ENCODE measurements at regions not wholly inside any gene's neighbourhood (a gene's known extent, or its start where the extent isn't known, plus 50 kb on each side); places are given as distances from the start of the nearest gene placed in this dataset.

- no peak overlapping the region for H3K4me2 ChIP-seq (ENCODE audit: control insufficient read depth, extremely low read depth, insufficient read depth, low read depth, low read length)
- H3K27me3 ChIP-seq (ENCODE audit: control insufficient read depth, extremely low read depth, insufficient read depth, low read length) = no peaks in the 10 kb centered on the region
- no peaks in the 10 kb centered on the region for H4K20me1 ChIP-seq (ENCODE audit: control insufficient read depth, extremely low read depth, insufficient read depth, low read length)
- no peak overlapping the region for H2AFZ ChIP-seq (ENCODE audit: control insufficient read depth, low read length)
- no peaks in the 10 kb centered on the region for H3K4me1 ChIP-seq (ENCODE audit: control insufficient read depth, extremely low read depth, insufficient read depth, low read length)
- H3K4me3 ChIP-seq (ENCODE audit: control insufficient read depth in 2 of 3, extremely low read depth in 1 of 3, insufficient read depth in 2 of 3, low read depth in 1 of 3, low read length in 3 of 3) = no peak overlapping the region
- no peaks in the 10 kb centered on the region for H3K79me2 ChIP-seq (ENCODE audit: control insufficient read depth, insufficient read depth, low read length)
- no peaks in the 10 kb centered on the region for H3K36me3 ChIP-seq (ENCODE audit: control insufficient read depth in 2 of 2, extremely low read depth in 1 of 2, insufficient read depth in 2 of 2, low read length in 2 of 2)
- TF ChIP-seq EZH2 (IDR thresholded peaks at IDR 0.05; ENCODE audit: low read length) = no peak
- TF ChIP-seq, protein P1, sequence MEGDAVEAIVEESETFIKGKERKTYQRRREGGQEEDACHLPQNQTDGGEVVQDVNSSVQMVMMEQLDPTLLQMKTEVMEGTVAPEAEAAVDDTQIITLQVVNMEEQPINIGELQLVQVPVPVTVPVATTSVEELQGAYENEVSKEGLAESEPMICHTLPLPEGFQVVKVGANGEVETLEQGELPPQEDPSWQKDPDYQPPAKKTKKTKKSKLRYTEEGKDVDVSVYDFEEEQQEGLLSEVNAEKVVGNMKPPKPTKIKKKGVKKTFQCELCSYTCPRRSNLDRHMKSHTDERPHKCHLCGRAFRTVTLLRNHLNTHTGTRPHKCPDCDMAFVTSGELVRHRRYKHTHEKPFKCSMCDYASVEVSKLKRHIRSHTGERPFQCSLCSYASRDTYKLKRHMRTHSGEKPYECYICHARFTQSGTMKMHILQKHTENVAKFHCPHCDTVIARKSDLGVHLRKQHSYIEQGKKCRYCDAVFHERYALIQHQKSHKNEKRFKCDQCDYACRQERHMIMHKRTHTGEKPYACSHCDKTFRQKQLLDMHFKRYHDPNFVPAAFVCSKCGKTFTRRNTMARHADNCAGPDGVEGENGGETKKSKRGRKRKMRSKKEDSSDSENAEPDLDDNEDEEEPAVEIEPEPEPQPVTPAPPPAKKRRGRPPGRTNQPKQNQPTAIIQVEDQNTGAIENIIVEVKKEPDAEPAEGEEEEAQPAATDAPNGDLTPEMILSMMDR (optimal IDR thresholded peaks at IDR 0.05 in 1 of 3, IDR thresholded peaks at IDR 0.05 in 1 of 3, conservative IDR thresholded peaks at IDR 0.05 in 1 of 3; ENCODE audit: extremely low read depth in 1 of 3, insufficient read depth in 2 of 3, low read length in 3 of 3) = no peak
- dilution Hi-C loops (cut with MboI; ENCODE audit: extremely low pct_ligation_motif_present, low sequenced_read_pairs) = no loop called here
- DNase-seq (ENCODE audit: low read depth, low spot score) (no peak), FAIRE-seq (no peak)
- H3K9me3 ChIP-seq (ENCODE audit: control insufficient read depth, low read depth, low read length) = no peaks in the 10 kb centered on the region
- no peak overlapping the region for H3K9ac ChIP-seq (ENCODE audit: control insufficient read depth, extremely low read depth, insufficient read depth, low read length)
- H3K9me1 ChIP-seq (ENCODE audit: control insufficient read depth, extremely low read depth, insufficient read depth, low read length) = no peaks in the 10 kb centered on the region
- H3K27ac ChIP-seq (ENCODE audit: control insufficient read depth, insufficient read depth, low read length) = no peak overlapping the region
Measured at GRCh38 chr2:221817878-221818277, 245.8 kb upstream of the EPHA4 start.

DNA sequence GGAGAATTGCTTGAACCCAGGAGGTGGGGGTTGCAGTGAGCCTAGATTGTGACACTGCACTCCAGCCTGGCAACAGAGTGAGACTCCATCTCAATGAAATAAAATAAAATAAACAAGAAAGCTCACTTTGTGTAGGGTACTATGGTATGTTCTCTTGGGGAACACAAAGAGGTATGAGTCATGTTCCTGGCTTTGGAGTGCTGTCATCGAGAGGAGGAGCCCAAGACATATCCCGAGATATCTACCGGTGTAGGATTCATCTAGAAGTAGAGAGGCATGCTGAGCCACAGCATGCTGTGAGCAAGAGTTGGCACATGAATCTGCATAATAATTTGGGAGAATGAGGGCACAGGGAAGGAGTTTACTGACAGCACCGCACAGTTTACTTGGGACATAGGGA lies 244.9 kb upstream of the EPHA4 start:
- Histone ChIP-seq H3K4me3 (ENCODE audit: control insufficient read depth in 2 of 3, extremely low read depth in 1 of 3, insufficient read depth in 2 of 3, low read depth in 1 of 3, low read length in 3 of 3) (no peak overlapping the region), H3K9me1 (ENCODE audit: control insufficient read depth, extremely low read depth, insufficient read depth, low read length) (no peaks in the 10 kb centered on the region), H3K36me3 (ENCODE audit: control insufficient read depth in 2 of 2, extremely low read depth in 1 of 2, insufficient read depth in 2 of 2, low read length in 2 of 2) (no peaks in the 10 kb centered on the region), H3K9me3 (ENCODE audit: control insufficient read depth, low read depth, low read length) (no peaks in the 10 kb centered on the region), H3K79me2 (ENCODE audit: control insufficient read depth, insufficient read depth, low read length) (no peaks in the 10 kb centered on the region), H3K27ac (ENCODE audit: control insufficient read depth, insufficient read depth, low read length) (no peak overlapping the region), H3K27me3 (ENCODE audit: control insufficient read depth, extremely low read depth, insufficient read depth, low read length) (no peaks in the 10 kb centered on the region), H3K4me1 (ENCODE audit: control insufficient read depth, extremely low read depth, insufficient read depth, low read length) (no peaks in the 10 kb centered on the region), H4K20me1 (ENCODE audit: control insufficient read depth, extremely low read depth, insufficient read depth, low read length) (no peaks in the 10 kb centered on the region), H2AFZ (ENCODE audit: control insufficient read depth, low read length) (no peak overlapping the region), H3K9ac (ENCODE audit: control insufficient read depth, extremely low read depth, insufficient read depth, low read length) (no peak overlapping the region), H3K4me2 (ENCODE audit: control insufficient read depth, extremely low read depth, insufficient read depth, low read depth, low read length) (no peak overlapping the region)
- no peak for DNase-seq (ENCODE audit: low read depth, low spot score)
- dilution Hi-C loops (cut with MboI; ENCODE audit: extremely low pct_ligation_motif_present, low sequenced_read_pairs) = no loop called here
- FAIRE-seq = peak; percentile 64
- no peak for TF ChIP-seq EZH2 (IDR thresholded peaks at IDR 0.05; ENCODE audit: low read length)
- TF ChIP-seq, protein P1 (optimal IDR thresholded peaks at IDR 0.05 in 1 of 3, IDR thresholded peaks at IDR 0.05 in 1 of 3, conservative IDR thresholded peaks at IDR 0.05 in 1 of 3; ENCODE audit: extremely low read depth in 1 of 3, insufficient read depth in 2 of 3, low read length in 3 of 3) = no peak

All from keratinocyte (primary cell).